Smooth muscle cell (in vitro differentiated cells): ENCODE measurements at regions not wholly inside any gene's neighbourhood (a gene's known extent, or its start where the extent isn't known, plus 50 kb on each side); places are given as distances from the start of the nearest gene placed in this dataset.

Experiments used
- DNase-seq: peaks from one replicate; lab custom pipeline; 2025; ENCODE audit not compliant: unreplicated experiment; lab: John Stamatoyannopoulos, UW
- H2AFZ ChIP-seq: fragments of 200-600 bp; sonication (generic); 2 replicates; pipeline ENCODE4 v1.6.0; 2016; ENCODE audit warnings: antibody characterized with exemption, low read depth, mild to moderate bottlenecking
- H3F3A ChIP-seq: fragments of 200-600 bp; sonication (generic); 2 replicates; pipeline ENCODE4 v1.6.0; 2017; ENCODE audit warnings: antibody characterized with exemption, low read depth
- H3K27ac ChIP-seq: fragments of 200-600 bp; sonication (generic); 2 replicates; pipeline ENCODE4 v1.5.1; 2016; ENCODE audit warnings: low read depth, mild to moderate bottlenecking
- H3K27me3 ChIP-seq: fragments of 200-600 bp; sonication (generic); 2 replicates; pipeline ENCODE4 v1.6.1; 2016; ENCODE audit warnings: low read depth, mild to moderate bottlenecking
- H3K36me3 ChIP-seq: fragments of 200-600 bp; sonication (generic); 2 replicates; pipeline ENCODE4 v1.5.1; 2016; ENCODE audit warnings: low read depth
- H3K4me1 ChIP-seq: fragments of 200-600 bp; sonication (generic); 2 replicates; pipeline ENCODE4 v1.5.1; 2016; ENCODE audit warnings: low read depth
- H3K4me2 ChIP-seq: fragments of 200-600 bp; sonication (generic); 2 replicates; pipeline ENCODE4 v1.6.0; 2016; ENCODE audit warnings: mild to moderate bottlenecking
- H3K4me3 ChIP-seq: fragments of 200-600 bp; sonication (generic); 2 replicates; pipeline ENCODE4 v1.5.1; 2016; ENCODE audit warnings: mild to moderate bottlenecking
- H3K79me2 ChIP-seq: fragments of 200-600 bp; sonication (generic); 2 replicates; pipeline ENCODE4 v1.6.0; 2016; ENCODE audit warnings: low read depth, mild to moderate bottlenecking
- H3K9ac ChIP-seq: fragments of 200-600 bp; sonication (generic); 2 replicates; pipeline ENCODE4 v1.6.0; 2016; ENCODE audit warnings: low read depth
- H3K9me3 ChIP-seq: fragments of 200-600 bp; sonication (generic); replicated peaks from 2 replicates; pipeline ENCODE4 v1.5.1; 2016; ENCODE audit warnings: low read depth
- H4K20me1 ChIP-seq: fragments of 200-600 bp; sonication (generic); 2 replicates; pipeline ENCODE4 v1.6.0; 2016; ENCODE audit warnings: low read depth
- whole genome bisulfite sequencing: methylation state at CpG from one replicate; pipeline ENCODE4 v1.1.7; 2016; ENCODE audit warnings: low lambda C conversion rate; 5-methylcytosine and 5-hydroxymethylcytosine counted together
- TF ChIP-seq, protein P1 (sequence below): fragments of 200-600 bp; sonication (generic); IDR thresholded peaks from 2 replicates; pipeline ENCODE4 v1.5.1; 2017; ENCODE audit warnings: borderline replicate concordance, mild to moderate bottlenecking, antibody characterized with exemption; ENCODE audit not compliant: insufficient read depth, poor library complexity, severe bottlenecking

DNA sequence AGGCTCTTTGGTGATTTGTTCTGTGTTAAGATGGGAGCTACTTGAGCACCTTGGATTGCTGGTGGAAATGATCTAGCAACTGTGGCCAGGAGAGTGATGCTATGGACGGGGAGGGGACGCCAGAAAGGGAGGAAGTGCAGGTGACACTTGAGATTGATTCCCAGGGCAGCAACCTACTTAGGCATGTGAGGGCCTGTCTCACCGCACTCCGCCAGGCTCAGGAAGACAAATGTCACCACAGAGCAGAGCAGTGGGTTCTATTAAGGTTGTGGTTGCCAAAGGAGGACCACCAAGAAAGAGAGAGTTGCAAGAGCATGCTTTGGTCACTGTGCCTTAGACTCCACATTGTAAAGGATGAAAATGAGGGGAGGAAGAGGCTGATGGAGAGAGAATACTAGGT, 404.3 kb downstream of the IRX1 start:
- no peaks in the 10 kb centered on the region for H4K20me1 ChIP-seq
- no peak overlapping the region for H3K4me3 ChIP-seq
- H3K27ac ChIP-seq = no peak overlapping the region
- no peaks in the 10 kb centered on the region for H3K27me3 ChIP-seq
- DNase-seq = no peak
- H3K4me1 ChIP-seq = no peaks in the 10 kb centered on the region
- no peak overlapping the region for H2AFZ ChIP-seq
- no peaks in the 10 kb centered on the region for H3K79me2 ChIP-seq
- no peaks in the 10 kb centered on the region for H3K9me3 ChIP-seq
- TF ChIP-seq, protein P1, sequence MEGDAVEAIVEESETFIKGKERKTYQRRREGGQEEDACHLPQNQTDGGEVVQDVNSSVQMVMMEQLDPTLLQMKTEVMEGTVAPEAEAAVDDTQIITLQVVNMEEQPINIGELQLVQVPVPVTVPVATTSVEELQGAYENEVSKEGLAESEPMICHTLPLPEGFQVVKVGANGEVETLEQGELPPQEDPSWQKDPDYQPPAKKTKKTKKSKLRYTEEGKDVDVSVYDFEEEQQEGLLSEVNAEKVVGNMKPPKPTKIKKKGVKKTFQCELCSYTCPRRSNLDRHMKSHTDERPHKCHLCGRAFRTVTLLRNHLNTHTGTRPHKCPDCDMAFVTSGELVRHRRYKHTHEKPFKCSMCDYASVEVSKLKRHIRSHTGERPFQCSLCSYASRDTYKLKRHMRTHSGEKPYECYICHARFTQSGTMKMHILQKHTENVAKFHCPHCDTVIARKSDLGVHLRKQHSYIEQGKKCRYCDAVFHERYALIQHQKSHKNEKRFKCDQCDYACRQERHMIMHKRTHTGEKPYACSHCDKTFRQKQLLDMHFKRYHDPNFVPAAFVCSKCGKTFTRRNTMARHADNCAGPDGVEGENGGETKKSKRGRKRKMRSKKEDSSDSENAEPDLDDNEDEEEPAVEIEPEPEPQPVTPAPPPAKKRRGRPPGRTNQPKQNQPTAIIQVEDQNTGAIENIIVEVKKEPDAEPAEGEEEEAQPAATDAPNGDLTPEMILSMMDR = no peak
- H3K4me2 ChIP-seq = no peak overlapping the region
- WGBS = 90% methylated on average over 4 of the region's 4 CpGs
- H3K9ac ChIP-seq = no peak overlapping the region
- H3F3A ChIP-seq = no peaks in the 10 kb centered on the region
- no peaks in the 10 kb centered on the region for H3K36me3 ChIP-seq

GRCh38 chr5:4001004-4001403, 405.4 kb downstream of the IRX1 start:
- H3K9me3 ChIP-seq = no peaks in the 10 kb centered on the region
- no peaks in the 10 kb centered on the region for H3K4me1 ChIP-seq
- no peaks in the 10 kb centered on the region for H3K27me3 ChIP-seq
- H3K4me2 ChIP-seq = no peak overlapping the region
- H3K9ac ChIP-seq = no peak overlapping the region
- 81% methylated on average over 12 of the region's 12 CpGs for WGBS
- no peak for DNase-seq
- no peak overlapping the region for H3K4me3 ChIP-seq
- no peaks in the 10 kb centered on the region for H3K79me2 ChIP-seq
- H4K20me1 ChIP-seq = no peaks in the 10 kb centered on the region
- no peaks in the 10 kb centered on the region for H3F3A ChIP-seq
- no peak overlapping the region for H3K27ac ChIP-seq
- no peak overlapping the region for H2AFZ ChIP-seq
- H3K36me3 ChIP-seq = no peaks in the 10 kb centered on the region
- TF ChIP-seq, protein P1 = no peak

GRCh38 chr5:4001758-4002533, 406.3 kb downstream of the IRX1 start:
- WGBS = 68% methylated on average over 10 of the region's 10 CpGs
- H3F3A ChIP-seq = no peaks in the 10 kb centered on the region
- no peaks in the 10 kb centered on the region for H3K9me3 ChIP-seq
- no peak for DNase-seq
- H3K4me1 ChIP-seq = no peaks in the 10 kb centered on the region
- H4K20me1 ChIP-seq = no peaks in the 10 kb centered on the region
- TF ChIP-seq, protein P1 = no peak
- H3K79me2 ChIP-seq = no peaks in the 10 kb centered on the region
- no peak overlapping the region for H2AFZ ChIP-seq
- no peak overlapping the region for H3K4me2 ChIP-seq
- no peak overlapping the region for H3K4me3 ChIP-seq
- H3K27me3 ChIP-seq = no peaks in the 10 kb centered on the region
- no peaks in the 10 kb centered on the region for H3K36me3 ChIP-seq
- H3K9ac ChIP-seq = no peak overlapping the region
- no peak overlapping the region for H3K27ac ChIP-seq

- DNase-seq = no peak
- no peak overlapping the region for H3K4me2 ChIP-seq
- H3K9ac ChIP-seq = no peak overlapping the region
- no peaks in the 10 kb centered on the region for H3K36me3 ChIP-seq
- H3K4me1 ChIP-seq = no peaks in the 10 kb centered on the region
- no peaks in the 10 kb centered on the region for H3F3A ChIP-seq
- H4K20me1 ChIP-seq = no peaks in the 10 kb centered on the region
- TF ChIP-seq, protein P1 = no peak
- no peaks in the 10 kb centered on the region for H3K27me3 ChIP-seq
- no peak overlapping the region for H3K4me3 ChIP-seq
- no peak overlapping the region for H2AFZ ChIP-seq
- WGBS = 68% methylated on average over 11 of the region's 11 CpGs
- H3K79me2 ChIP-seq = no peaks in the 10 kb centered on the region
- H3K9me3 ChIP-seq = no peaks in the 10 kb centered on the region
- no peak overlapping the region for H3K27ac ChIP-seq
Measured at GRCh38 chr5:4005335-4005734, 409.7 kb downstream of the IRX1 start.
